CD14-positive monocyte (primary cell): ENCODE measurements at regions not wholly inside any gene's neighbourhood (a gene's known extent, or its start where the extent isn't known, plus 50 kb on each side); places are given as distances from the start of the nearest gene placed in this dataset.

Source experiments
- DNase-seq, 3 donors: peaks; one replicate each; pipeline ENCODE4 v3.0.0-alpha.2; 2011 to 2022
- H2AFZ ChIP-seq: 2 replicates; pipeline ENCODE4 v1.6.0; 2012; ENCODE audit warnings: mild to moderate bottlenecking, low read depth, low read length, inconsistent platforms; ENCODE audit not compliant: insufficient read depth, poor library complexity, severe bottlenecking
- H3K27ac ChIP-seq, 2 donors: 1 replicate in 1 of 2; 2 replicates in 1 of 2; pipeline ENCODE4 v1.5.1; 2012 to 2013; ENCODE audit warnings: low read length in 2 of 2, control low read depth in 1 of 2, inconsistent platforms in 1 of 2, low read depth in 1 of 2, mild to moderate bottlenecking in 1 of 2
- H3K27me3 ChIP-seq, 2 donors: one replicate each; pipeline versions ENCODE4 v1.6.0 to v1.6.1; 2011 to 2013; ENCODE audit warnings: low read length in 2 of 2; ENCODE audit not compliant: control insufficient read depth in 2 of 2, insufficient read depth in 2 of 2
- H3K36me3 ChIP-seq, 2 donors: replicated peaks in 1 of 2; 1 replicate in 1 of 2; 2 replicates in 1 of 2; pipeline versions ENCODE4 v1.5.1 to v1.6.1; 2012 to 2013; ENCODE audit warnings: low read length in 2 of 2, control low read depth in 1 of 2, inconsistent platforms in 1 of 2, mild to moderate bottlenecking in 1 of 2; ENCODE audit not compliant: insufficient read depth in 2 of 2, control insufficient read depth in 1 of 2
- H3K4me1 ChIP-seq, 2 donors: 1 replicate in 1 of 2; 2 replicates in 1 of 2; pipeline versions ENCODE4 v1.5.1 to v1.6.1; 2012 to 2013; ENCODE audit warnings: low read length in 2 of 2, control low read depth in 1 of 2, inconsistent platforms in 1 of 2, mild to moderate bottlenecking in 1 of 2, moderate library complexity in 1 of 2; ENCODE audit not compliant: insufficient read depth in 2 of 2, control insufficient read depth in 1 of 2
- H3K4me2 ChIP-seq: replicated peaks from 2 replicates; pipeline ENCODE3; 2012; ENCODE audit warnings: low read length, moderate library complexity, mild to moderate bottlenecking; ENCODE audit not compliant: poor library complexity, severe bottlenecking; ENCODE audit errors: extremely low read depth
- H3K4me3 ChIP-seq, 3 experiments: fragments of 200-600 bp in 1 of 3; sonication (generic) in 1 of 3; replicated peaks in 1 of 3; 1 replicate in 2 of 3; 2 replicates in 1 of 3; pipeline ENCODE4 v1.5.1; 2011 to 2013; ENCODE audit warnings: low read length in 3 of 3, mild to moderate bottlenecking in 3 of 3, control low read depth in 2 of 3, low read depth in 2 of 3, inconsistent platforms in 1 of 3, moderate library complexity in 1 of 3
- H3K79me2 ChIP-seq: 2 replicates; pipeline ENCODE4 v1.6.0; 2012; ENCODE audit warnings: mild to moderate bottlenecking, control low read depth, inconsistent platforms, low read length, moderate library complexity; ENCODE audit not compliant: insufficient read depth
- H3K9ac ChIP-seq: 2 replicates; pipeline ENCODE4 v1.6.0; 2017; ENCODE audit warnings: low read length, mild to moderate bottlenecking; ENCODE audit not compliant: insufficient read depth, poor library complexity, severe bottlenecking
- H3K9me3 ChIP-seq, 2 donors: replicated peaks in 1 of 2; 1 replicate in 1 of 2; 2 replicates in 1 of 2; pipeline versions ENCODE4 v1.5.1 to v1.6.1; 2012 to 2013; ENCODE audit warnings: low read length in 2 of 2, control low read depth in 1 of 2; ENCODE audit not compliant: control insufficient read depth in 1 of 2, insufficient read depth in 1 of 2
- H4K20me1 ChIP-seq: 2 replicates; pipeline ENCODE4 v1.6.0; 2012; ENCODE audit warnings: mild to moderate bottlenecking, low read length, control low read depth, moderate library complexity; ENCODE audit not compliant: insufficient read depth
- H3K27ac Mint-ChIP-seq, 7 donors: one replicate each; pipeline ENCODE4 v1.8.0; 2020; ENCODE audit warnings: mild to moderate bottlenecking in 7 of 7, mixed read lengths in 7 of 7, moderate library complexity in 6 of 7, inconsistent platforms in 2 of 7
- H3K27me3 Mint-ChIP-seq, 3 donors: one replicate each; pipeline ENCODE4 v1.8.0; 2021 to 2022; ENCODE audit warnings: low read depth in 3 of 3, mild to moderate bottlenecking in 3 of 3, mixed read lengths in 3 of 3, moderate library complexity in 3 of 3, inconsistent platforms in 1 of 3
- H3K36me3 Mint-ChIP-seq, 2 donors: one replicate each; pipeline ENCODE4 v1.8.0; 2020; ENCODE audit warnings: mixed read lengths in 2 of 2, inconsistent platforms in 1 of 2, mild to moderate bottlenecking in 1 of 2
- H3K4me1 Mint-ChIP-seq: one replicate; pipeline ENCODE4 v1.8.0; 2020; ENCODE audit warnings: mild to moderate bottlenecking, mixed read lengths
- H3K4me3 Mint-ChIP-seq, 2 donors: one replicate each; pipeline ENCODE4 v1.8.0; 2020; ENCODE audit warnings: mild to moderate bottlenecking in 2 of 2, mixed read lengths in 2 of 2, moderate library complexity in 1 of 2
- H3K9me3 Mint-ChIP-seq, 7 donors: one replicate each; pipeline ENCODE4 v1.8.0; 2020 to 2022; ENCODE audit warnings: mixed read lengths in 7 of 7, mild to moderate bottlenecking in 6 of 7, moderate library complexity in 6 of 7, inconsistent platforms in 2 of 7
- CTCF ChIP-seq: fragments of 200-600 bp; IDR thresholded peaks from one replicate; pipeline ENCODE4 v1.8.0; 2022; ENCODE audit warnings: antibody characterized with exemption, mild to moderate bottlenecking
- WGBS: methylation state at CpG from one replicate; pipeline ENCODE4 v1.1.5; 2013; ENCODE audit warnings: missing lambda C conversion rate; ENCODE audit not compliant: insufficient coverage; 5-methylcytosine and 5-hydroxymethylcytosine counted together
- intact Hi-C, 2 donors: fragments of 100-400 bp; cut with micrococcal nuclease; formaldehyde crosslinking; loops; one replicate each; pipeline versions ENCODE4 v1.15.0 to v1.15.1; 2023

GRCh38 chr2:15797231-15797938 lies 143.0 kb upstream of the MYCN start:
- Mint-ChIP-seq H3K9me3 (no peaks in the 10 kb centered on the region), H3K27ac (no peak overlapping the region)
- WGBS, result 73% methylated on average over 10 of the region's 11 CpGs

GRCh38 chr2:15797939-15798281 lies 142.4 kb upstream of the MYCN start:
- Mint-ChIP-seq H3K9me3 (no peaks in the 10 kb centered on the region), H3K27me3 (peaks cover 0 to 3% (median 2%) of the 10 kb centered on the region in 3 donors), H3K27ac (no peak overlapping the region), H3K4me3 (no peak overlapping the region), H3K4me1 (no peaks in the 10 kb centered on the region), H3K36me3 (no peaks in the 10 kb centered on the region)
- H4K20me1 ChIP-seq, result no peaks in the 10 kb centered on the region
- no peaks in the 10 kb centered on the region for H3K36me3 ChIP-seq
- no peak overlapping the region for H3K4me2 ChIP-seq
- no peaks in the 10 kb centered on the region for H3K9me3 ChIP-seq
- H3K27ac ChIP-seq, result no peak overlapping the region
- no peaks in the 10 kb centered on the region for H3K79me2 ChIP-seq
- H2AFZ ChIP-seq, result no peak overlapping the region
- H3K9ac ChIP-seq, result no peak overlapping the region
- 83% methylated on average over 4 of the region's 5 CpGs for WGBS
- intact Hi-C loops, result no loop called here
- H3K4me1 ChIP-seq, result no peaks in the 10 kb centered on the region
- no peak overlapping the region for H3K4me3 ChIP-seq
- no peak for TF ChIP-seq CTCF
- no peak for DNase-seq
- H3K27me3 ChIP-seq, result no peaks in the 10 kb centered on the region

More at GRCh38 chr2:15797231-15797938, 143.0 kb upstream of the MYCN start:
- Histone ChIP-seq H2AFZ (no peak overlapping the region), H3K4me2 (no peak overlapping the region), H3K9ac (no peak overlapping the region), H3K27me3 (no peaks in the 10 kb centered on the region), H3K4me3 (no peak overlapping the region), H4K20me1 (no peaks in the 10 kb centered on the region), H3K36me3 (no peaks in the 10 kb centered on the region), H3K4me1 (no peaks in the 10 kb centered on the region), H3K27ac (no peak overlapping the region), H3K79me2 (no peaks in the 10 kb centered on the region), H3K9me3 (no peaks in the 10 kb centered on the region)
- Mint-ChIP-seq H3K4me3 (no peak overlapping the region), H3K36me3 (no peaks in the 10 kb centered on the region), H3K4me1 (no peaks in the 10 kb centered on the region), H3K27me3 (peaks cover 0 to 3% (median 2%) of the 10 kb centered on the region in 3 donors)
- TF ChIP-seq CTCF, result no peak
- intact Hi-C loops, result no loop called here
- DNase-seq, result no peak
